ENCODE measurements at regions not wholly inside any gene's neighbourhood (a gene's known extent, or its start where the extent isn't known, plus 50 kb on each side); places are given as distances from the start of the nearest gene placed in this dataset.

DNA sequence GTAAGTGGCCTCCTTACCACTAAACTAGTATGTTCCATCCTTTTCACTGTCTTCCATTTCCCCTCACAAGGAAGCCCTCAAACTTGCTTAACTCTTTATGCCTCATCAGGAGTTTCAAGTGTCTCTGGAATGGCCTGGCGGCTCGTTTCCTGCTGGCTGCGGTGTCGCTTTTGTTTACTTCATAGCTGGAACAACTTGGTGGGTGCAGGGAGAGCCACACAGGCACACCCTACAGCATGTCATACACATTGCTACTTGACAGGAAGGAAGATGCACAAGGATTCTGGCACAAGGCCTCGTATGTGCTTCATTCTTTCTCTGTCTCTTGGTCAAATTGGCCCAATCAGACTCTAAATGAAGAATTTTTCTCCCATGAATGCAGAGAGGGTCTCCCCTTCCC is 488.3 kb downstream of the FOXO1 start:
- Histone ChIP-seq H3K27me3 (no peaks in the 10 kb centered on the region), H3K27ac (no peak overlapping the region), H3K4me3 (no peak overlapping the region), H3K9me3 (no peaks in the 10 kb centered on the region), H3K4me1 (no peaks in the 10 kb centered on the region), H3K36me3 (ENCODE audit: low read depth, missing control alignments) (no peaks in the 10 kb centered on the region)
- no peak for DNase-seq
- TF ChIP-seq CTCF (IDR thresholded peaks at IDR 0.05) (no peak), POLR2A (IDR thresholded peaks at IDR 0.05) (no peak)
- 89 to 96% methylated on average over 5 of the region's 5 CpGs for WGBS, 2 donors
- intact Hi-C loops (cut with DNase I; ENCODE audit: low total_unique reads), result no loop called here

- Histone ChIP-seq H3K27me3 (no peaks in the 10 kb centered on the region), H3K9me3 (no peaks in the 10 kb centered on the region), H3K36me3 (ENCODE audit: low read depth, missing control alignments) (no peaks in the 10 kb centered on the region), H3K4me3 (no peak overlapping the region), H3K27ac (no peak overlapping the region), H3K4me1 (no peaks in the 10 kb centered on the region)
- TF ChIP-seq CTCF (IDR thresholded peaks at IDR 0.05), result no peak
- TF ChIP-seq POLR2A (IDR thresholded peaks at IDR 0.05), result no peak
- WGBS, 2 donors, result 89% methylated on average over 3 of the region's 3 CpGs
- intact Hi-C loops (cut with DNase I; ENCODE audit: low total_unique reads), result no loop called here
- DNase-seq, result no peak
Measured at GRCh38 chr13:40179445-40180281, 486.8 kb downstream of the FOXO1 start.

GRCh38 chr13:40180776-40181175 is 485.7 kb downstream of the FOXO1 start:
- WGBS, 2 donors, result 93 to 98% methylated on average over 1 of the region's 1 CpG
- no peak overlapping the region for H3K27ac ChIP-seq
- DNase-seq, result no peak
- no peaks in the 10 kb centered on the region for H3K4me1 ChIP-seq
- TF ChIP-seq POLR2A (IDR thresholded peaks at IDR 0.05) (no peak), CTCF (IDR thresholded peaks at IDR 0.05) (no peak)
- H3K36me3 ChIP-seq (ENCODE audit: low read depth, missing control alignments), result no peaks in the 10 kb centered on the region
- intact Hi-C loops (cut with DNase I; ENCODE audit: low total_unique reads), result no loop called here
- no peak overlapping the region for H3K4me3 ChIP-seq
- no peaks in the 10 kb centered on the region for H3K27me3 ChIP-seq
- H3K9me3 ChIP-seq, result no peaks in the 10 kb centered on the region

- no peak for DNase-seq
- no peak overlapping the region for H3K4me3 ChIP-seq
- no peak overlapping the region for H3K27ac ChIP-seq
- no peaks in the 10 kb centered on the region for H3K36me3 ChIP-seq (ENCODE audit: low read depth, missing control alignments)
- H3K9me3 ChIP-seq, result no peaks in the 10 kb centered on the region
- TF ChIP-seq CTCF (IDR thresholded peaks at IDR 0.05), result no peak
- TF ChIP-seq POLR2A (IDR thresholded peaks at IDR 0.05), result no peak
- 88 to 91% methylated on average over 4 of the region's 4 CpGs for WGBS, 2 donors
- no peaks in the 10 kb centered on the region for H3K4me1 ChIP-seq
- intact Hi-C loops (cut with DNase I; ENCODE audit: low total_unique reads), result no loop called here
- H3K27me3 ChIP-seq, result no peaks in the 10 kb centered on the region
Measured at GRCh38 chr13:40181203-40181845, 485.1 kb downstream of the FOXO1 start.
